ENCODE measurements at regions not wholly inside any gene's neighbourhood (a gene's known extent, or its start where the extent isn't known, plus 50 kb on each side); places are given as distances from the start of the nearest gene placed in this dataset.

GRCh38 chrX:113058634-113059033 is 218.0 kb upstream of the AMOT start:
- TF ChIP-seq CTCF (conservative IDR thresholded peaks at IDR 0.05; ENCODE audit: low read length), result no peak
- TF ChIP-seq EZH2phosphoT487 (IDR thresholded peaks at IDR 0.05; ENCODE audit: borderline replicate concordance), result no peak
